NCI-H69 (cell line): ENCODE measurements at regions not wholly inside any gene's neighbourhood (a gene's known extent, or its start where the extent isn't known, plus 50 kb on each side); places are given as distances from the start of the nearest gene placed in this dataset.

Experiments
- DNase-seq: peaks from one replicate; lab custom pipeline; 2025; lab: John Stamatoyannopoulos, UW

DNA sequence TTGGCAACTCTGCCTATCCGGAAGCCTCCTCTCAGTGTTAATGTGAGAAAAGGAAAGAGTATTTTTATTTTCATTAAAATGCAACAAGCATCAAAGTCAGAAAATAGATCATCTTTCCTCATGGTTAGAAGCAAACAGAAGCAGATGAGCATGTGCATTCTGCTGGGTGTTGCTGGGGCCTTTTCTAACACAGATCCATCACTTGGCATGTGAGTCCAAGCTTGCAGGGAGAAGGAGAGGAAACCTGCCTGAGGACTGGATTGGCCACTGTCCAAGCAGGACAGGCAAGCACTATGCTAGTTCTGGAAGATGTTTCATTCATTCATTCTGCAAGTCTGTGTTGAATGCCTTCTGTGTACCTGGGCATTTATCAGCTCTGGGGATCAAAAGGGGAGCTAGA is 348.7 kb upstream of the PCSK5 start:
- no peak for DNase-seq

DNA sequence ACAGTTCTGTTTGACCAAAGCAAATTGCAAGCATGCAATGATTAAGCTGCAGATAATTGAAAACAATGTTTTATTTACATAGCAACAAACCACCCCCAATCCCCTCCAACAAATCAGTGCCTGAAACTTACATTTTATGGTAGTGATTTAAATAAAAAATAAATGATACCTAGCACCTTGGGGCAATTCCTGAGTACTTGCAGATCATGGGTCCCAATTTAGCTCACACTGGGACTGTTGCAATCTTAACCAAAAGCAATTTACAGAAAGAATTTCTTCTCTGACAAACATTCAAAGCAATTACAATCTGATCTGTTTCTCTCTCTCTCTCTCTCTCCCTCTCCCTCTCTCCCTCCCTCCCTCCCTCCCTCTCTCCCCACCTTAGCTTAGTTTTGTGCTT is 345.7 kb upstream of the PCSK5 start:
- DNase-seq, result no peak

DNA sequence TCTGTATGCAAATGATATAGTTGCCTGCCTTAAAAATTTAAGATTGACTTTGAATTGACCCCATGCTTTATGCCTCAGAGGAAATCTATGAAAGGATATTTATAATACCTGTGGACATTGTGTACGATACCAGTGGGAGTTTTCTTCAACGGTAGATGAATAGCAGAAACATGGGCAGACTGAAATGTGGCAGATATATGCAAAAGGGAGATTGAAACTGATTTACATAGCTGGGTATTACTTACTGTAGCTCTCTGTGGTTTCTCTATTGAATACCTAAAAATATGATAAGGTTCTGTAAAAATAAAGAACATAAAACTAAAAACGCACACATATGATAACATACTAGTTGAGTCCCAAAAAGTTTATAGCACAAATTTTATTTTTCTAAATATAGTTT is 345.2 kb upstream of the PCSK5 start:
- DNase-seq, result no peak

DNA sequence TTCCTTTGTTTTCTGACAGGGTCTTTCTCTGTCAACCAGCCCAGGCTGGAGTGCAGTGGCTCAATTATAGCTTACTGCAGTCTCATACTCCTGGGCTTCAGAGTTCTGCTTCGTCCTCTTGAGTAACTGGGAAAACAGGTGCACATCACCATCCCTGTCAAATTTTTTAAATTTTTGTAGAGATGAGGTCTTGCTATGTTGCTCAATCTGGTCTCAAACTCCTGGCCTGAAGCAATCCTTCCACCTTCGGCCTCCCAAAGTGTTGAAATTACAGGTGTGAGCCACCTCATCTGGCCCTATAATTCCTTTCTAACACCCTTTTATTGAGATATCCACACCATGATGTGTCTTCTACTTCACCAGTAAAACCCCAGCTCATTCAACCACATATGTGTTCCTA is 341.6 kb upstream of the PCSK5 start:
- no peak for DNase-seq

DNA sequence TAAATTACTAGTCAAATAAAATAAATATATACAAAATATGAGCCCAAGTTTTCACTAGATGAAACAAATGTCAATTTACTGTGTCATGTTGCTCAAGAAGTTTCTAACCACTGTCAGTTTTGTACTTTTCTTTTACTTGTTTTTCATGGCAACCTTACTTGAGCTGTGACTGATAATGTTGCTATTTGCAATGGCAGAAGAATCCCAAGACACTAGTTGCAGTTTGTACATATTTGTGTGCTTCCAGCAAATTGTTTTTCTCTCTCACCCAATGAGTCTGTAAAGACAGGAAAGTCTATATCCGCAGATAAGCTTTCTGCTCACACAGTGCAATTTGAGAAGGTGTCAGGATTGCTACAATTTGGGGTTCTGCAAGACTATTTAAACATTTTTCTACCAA is 338.6 kb upstream of the PCSK5 start:
- no peak for DNase-seq

DNA sequence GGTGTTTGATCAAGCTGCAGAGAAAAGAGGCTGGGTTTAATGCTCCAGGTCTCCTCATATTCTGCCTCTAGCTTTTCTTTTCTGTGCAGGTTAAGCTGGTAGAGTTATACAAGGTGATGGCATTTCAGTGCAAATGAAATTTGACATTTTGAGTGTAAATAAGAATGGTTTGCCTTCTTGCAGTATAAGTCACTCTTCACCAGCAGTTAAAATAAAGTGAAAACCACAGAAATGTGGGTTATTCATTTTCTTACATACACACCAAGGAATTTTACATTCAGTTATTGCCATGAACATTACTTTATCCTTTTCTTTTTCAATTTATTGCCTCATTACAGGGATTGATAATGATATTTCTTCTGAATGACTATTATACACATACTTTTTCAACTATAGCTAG is 337.5 kb upstream of the PCSK5 start:
- DNase-seq, result no peak

DNA sequence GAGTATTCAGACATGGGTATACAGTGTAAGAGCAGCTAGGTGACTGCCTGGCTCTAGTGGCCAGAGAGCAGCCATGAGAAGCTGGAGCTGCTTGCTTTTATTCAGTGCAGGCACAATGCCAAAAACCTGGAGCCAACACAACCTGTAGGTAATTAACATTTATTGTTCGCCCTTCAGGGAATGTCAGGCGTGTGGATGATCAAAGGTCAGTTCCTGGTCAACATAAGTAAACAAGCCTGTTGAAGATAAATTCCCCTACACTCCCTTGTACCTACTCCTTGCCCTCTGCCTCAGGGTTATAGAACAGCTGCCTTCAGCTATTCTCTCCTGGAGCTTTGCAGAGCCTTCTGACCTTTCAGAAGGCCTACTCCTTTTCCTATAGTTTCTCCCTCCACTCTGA is 323.7 kb upstream of the PCSK5 start:
- DNase-seq, result peak; percentile 11

DNA sequence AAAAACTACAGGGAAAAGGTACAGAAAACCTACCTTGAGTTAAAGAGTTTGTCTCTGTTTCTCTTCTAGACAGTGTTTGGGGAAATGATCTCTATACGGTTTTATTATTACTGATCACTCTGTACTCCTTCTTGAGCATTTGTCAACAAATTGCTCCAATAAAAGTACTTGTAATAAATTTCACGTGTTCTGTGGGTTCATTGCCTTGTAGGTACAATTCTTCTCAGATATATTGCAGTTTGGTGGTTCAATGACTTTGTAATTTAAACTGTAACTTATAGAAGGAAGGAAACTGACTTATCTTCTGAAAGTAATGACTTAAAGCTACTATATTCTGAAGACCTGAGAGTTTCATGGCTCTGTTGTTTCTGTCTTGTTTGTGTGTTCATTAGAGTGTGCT is 319.9 kb upstream of the PCSK5 start:
- no peak for DNase-seq

DNA sequence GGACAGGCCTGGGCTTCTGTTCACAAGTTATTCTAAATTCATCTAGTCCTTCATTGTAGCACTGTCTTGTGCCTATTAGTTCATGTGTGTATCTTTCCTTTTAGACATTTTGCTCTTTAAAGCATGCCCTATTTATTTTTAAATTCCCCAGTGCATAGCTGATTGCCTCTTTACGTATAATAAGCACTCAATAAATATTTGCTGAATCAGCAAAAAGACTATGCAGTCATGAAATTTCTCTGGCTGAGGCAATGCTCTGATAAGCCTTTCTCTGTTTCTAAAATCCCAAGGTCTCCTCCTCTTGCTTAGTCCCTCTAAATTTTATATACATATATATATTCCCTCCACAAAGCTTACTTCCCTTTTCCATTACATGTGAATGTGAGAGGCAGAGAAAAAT is 315.9 kb upstream of the PCSK5 start:
- DNase-seq, result no peak

DNA sequence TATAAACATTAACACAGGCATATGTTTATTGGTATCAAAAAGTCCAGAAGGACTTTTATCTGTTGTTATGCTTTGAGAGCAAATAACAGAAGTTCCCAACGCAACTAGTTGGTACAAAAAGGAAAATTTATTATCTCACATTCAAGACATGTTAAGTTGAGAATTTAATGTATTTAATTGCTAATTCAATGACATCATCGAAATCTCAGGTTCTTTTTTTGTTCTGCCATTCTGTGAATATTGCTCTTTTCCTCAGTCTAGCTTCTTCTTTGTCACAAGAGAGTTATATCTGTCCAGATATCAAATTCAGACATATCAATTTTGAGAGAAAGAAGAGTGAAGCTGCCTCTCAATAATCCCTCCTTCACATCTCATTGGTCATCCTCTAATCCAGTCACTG is 307.6 kb upstream of the PCSK5 start:
- no peak for DNase-seq

DNA sequence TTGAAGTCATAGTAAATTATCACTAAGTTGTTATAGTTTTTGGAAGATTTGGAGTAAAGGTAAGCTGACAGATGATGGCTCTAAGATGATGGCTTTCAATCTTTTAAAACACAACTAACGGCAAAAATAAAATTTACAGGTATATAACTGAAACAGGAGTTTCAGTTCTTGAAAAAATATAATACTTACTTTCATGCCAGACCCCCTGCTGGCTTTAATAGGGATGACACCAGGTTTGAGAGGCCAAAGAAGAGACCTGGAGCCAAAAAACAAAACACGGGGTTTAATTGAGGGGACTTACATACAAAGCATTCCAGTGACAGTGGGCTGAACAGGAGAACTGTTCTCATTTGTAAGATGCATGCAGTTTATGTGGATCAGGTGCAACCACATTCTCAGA is 301.7 kb upstream of the PCSK5 start:
- DNase-seq, result no peak

DNA sequence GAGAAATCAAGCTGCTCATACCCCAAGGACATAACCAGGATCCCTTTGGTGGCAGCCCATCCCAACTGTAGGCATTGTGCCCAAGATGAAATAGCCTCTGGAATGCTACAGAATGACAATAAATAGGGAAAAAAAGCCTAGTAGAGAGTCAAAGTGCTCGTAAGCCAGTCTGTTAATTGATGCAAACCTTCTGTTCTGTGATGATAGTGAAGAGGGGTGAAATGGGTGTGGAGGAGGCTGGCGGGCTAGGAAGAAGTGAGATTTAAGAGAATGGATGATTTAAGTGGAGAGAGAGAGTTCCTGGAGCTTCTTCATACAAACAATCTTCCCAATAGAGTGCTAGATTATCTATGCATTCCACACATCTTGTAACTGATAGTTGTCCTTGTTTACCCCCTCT is 301.0 kb upstream of the PCSK5 start:
- DNase-seq, result no peak

DNA sequence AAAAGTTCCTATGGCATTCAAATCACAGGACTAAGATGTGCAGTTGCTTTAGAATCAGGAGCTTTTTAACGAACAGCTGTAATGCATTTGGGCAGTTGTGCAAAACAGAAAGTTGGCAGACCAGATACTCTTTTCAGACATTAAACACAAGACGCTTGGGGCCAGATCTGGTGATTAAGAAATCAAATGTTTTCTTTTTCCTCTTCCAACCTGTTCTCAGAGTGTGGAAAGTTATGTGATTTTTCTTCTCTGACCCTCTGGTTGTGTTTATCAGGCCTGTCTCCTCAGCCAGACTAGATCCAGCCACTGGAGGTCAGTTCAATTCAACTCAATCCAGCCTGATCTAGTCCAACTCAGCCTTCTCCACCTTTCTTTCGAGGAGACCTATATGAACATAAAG is 298.5 kb upstream of the PCSK5 start:
- DNase-seq, result no peak

DNA sequence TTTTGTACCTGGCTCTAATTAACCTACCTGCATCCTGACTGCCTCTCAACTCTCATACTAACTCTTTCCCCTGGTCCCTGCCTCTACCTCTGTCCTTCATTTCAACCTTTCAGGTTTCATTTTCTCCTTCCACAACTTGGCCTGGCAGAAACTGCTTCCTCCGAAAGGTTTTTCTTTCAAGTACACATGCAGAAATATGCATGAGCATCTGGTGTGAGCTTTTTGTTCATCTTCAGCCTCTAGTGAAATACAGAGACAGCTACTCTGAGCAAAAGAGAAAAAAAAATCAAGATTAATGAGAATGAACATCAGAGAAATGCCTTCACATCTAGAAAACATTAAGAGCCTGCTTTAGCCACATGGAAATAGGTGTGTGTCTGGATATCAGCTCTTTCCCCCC is 297.9 kb upstream of the PCSK5 start:
- no peak for DNase-seq

DNA sequence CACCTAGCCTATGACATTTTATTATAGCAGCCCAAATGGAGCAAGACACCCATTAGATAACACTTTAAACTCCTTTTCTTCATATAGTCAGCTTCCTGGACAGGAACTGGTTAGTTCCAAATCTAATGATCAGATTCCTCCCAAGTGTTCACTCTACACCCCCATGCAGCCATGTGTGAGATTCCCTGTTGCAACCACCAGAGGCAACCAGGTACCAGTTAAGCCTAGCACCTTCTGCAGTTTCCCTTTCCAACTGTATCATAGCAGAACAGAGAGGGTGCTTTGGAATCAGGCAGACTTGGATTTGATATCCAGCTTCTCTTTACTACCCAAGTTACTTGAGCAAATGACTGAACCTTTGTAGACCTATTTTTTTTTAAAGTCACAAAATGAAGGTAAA is 296.6 kb upstream of the PCSK5 start:
- no peak for DNase-seq

DNA sequence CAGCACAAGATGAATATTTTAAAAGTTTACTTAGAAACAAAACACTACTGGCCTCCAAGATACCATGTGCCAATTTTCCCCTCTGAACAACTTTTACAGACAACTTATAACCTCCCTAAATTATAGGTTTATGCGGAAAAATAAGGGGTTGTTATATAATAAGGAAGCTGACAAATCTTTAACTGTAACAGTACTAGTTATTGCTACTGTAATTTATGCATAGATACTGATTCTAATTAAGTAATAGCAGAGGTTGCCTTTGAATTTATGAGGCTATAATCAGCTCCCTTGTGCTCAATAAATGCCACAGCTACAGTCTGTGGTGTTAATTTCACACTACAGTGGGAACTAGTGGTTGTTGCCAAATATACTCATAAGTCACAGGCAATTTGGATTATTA is 291.3 kb upstream of the PCSK5 start:
- DNase-seq, result peak; percentile 25

DNA sequence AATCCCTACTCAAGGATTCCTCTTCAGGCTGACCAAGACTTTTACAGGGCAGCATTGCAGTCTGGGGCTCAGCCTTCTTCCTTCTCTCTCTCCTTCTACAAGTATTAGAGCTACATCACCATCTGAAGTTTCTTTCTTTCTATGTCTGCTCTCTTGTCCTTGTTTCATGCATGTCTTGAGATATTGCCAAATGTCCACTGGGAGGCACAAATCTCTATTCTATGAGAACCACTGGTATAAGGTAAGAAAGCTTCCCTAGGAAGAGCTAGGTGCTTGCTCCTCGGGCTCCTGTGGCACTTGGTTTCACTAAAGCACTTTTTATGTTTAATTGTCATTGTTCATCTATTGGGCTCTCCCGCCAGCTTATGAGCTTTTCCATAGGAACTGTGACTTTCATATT is 289.2 kb upstream of the PCSK5 start:
- DNase-seq, result peak; percentile 12

DNA sequence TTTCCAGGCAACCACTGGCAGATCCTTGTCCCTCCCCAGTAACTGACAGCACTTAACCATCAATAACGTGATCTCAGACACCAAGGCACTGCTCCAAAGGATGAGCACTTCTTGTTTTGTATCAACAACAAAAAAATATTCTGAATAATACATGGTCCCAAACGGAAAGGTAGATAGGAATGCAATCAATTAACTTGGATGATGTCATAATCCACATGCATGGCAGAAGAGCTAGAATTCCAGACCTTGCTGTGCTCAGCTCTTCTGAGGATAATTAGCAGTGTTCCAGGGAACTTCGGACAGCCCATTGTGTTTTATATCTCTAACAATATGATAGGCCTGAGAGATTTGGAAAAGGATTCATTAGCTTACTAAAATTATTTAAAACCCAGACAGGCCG is 288.4 kb upstream of the PCSK5 start:
- DNase-seq, result no peak

DNA sequence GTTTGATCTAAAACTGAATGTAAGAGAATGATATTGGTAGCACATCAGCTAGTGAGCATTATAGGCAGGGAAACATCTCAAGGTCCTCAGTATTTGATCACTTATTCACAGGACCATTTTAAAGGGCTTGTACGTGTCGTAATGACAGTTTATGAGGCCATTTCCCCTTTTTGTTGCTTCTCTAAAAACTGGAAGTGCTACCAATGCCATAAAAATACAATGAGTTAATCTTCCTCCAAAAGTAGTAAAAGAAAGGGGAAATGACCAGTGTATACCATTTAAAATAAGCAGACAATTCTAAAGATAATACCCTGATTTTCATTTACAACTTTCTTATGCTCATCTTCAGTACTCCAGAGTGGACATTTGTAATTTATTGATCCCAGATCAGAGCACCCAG is 285.8 kb upstream of the PCSK5 start:
- no peak for DNase-seq

DNA sequence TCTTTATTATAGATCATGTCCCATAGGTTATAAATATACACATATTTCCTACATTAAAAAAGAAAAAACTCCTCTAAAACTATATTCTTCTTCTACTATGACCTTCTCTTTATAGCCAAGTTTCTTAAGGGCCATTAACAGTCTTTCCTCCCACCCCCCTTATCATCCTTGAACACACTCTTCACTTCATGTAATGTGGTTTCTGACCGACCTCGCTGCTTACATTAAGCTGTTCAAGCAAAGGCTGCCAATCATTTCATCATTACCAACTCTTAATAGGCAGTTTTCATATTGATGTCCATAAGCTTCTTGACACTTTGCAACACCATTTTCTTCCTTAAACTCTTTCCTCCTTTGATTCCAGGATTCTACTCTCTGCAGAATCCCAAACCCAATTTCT is 283.0 kb upstream of the PCSK5 start:
- DNase-seq, result no peak

DNA sequence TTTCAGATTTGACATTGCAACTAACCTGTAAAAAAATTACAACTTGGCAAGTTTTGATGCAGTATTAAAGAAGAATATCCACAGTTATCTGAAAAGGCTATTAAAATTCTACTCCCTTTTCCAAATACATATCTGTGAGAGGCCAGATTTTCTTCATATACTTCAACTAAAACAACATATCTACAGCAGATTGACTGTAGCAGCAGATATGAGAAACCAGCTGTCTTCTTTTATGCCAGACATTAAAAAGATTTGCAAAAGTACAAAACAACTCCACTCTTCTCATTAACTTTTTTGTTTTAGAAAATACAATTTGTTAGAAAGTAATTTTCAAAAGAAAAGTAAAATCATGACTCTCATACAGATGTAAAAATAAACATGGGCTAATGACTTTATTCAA is 281.1 kb upstream of the PCSK5 start:
- no peak for DNase-seq

DNA sequence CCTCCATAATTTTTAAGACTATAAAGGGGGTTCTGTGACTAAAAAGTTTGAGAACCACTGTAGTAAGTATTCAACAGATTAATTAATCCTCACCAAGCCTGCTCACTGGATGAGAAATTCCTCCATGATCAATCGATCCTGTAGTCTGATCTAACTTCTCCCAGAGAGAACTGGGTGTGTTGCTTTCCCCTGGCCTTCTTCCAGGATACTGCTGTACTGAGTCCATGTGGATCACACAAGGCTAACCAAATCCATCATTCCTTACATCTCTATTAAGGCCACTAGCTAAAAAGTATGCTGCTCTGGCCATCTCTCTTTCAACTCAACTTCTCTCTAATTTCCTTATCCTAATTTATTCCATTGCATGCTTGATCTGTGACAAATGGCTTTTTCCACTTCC is 280.2 kb upstream of the PCSK5 start:
- DNase-seq, result no peak

DNA sequence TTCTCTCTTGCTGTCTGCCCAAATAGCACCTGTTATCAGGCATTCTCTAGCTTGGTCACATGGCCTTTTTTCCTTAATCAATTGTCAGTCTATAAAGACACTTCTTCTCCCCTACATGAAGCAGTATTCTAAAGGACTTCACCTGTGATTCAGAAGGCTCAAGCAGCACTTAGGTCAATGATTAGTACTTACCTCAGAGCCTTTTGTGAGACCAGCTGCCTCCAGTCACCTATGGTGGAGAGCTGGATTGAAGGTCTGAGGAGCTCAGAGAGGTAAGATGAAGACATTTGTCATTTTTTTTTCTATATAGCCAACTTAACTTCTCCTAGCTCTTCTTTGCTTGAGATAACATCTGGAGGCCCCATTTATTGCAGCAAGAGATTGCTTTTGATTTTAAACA is 278.3 kb upstream of the PCSK5 start:
- no peak for DNase-seq

DNA sequence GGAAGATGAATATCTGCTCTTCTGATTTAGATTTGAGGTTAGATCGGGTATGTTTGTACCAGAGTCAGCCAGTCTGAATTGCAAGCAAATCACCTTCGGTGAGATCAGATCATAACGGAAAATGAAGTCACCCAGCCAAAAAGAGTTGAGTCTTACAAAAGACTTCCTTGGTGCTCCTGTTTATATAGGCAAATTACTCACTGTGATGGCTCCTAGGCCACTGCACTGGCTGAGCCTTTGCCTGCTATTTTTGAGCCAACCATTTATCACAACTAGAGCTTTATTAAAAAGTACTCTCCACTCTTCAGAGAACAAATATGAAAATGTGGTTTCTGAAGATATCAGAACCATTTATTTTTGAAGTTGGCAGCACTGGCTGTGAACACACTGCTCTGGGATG is 277.7 kb upstream of the PCSK5 start:
- DNase-seq, result peak; percentile 5

DNA sequence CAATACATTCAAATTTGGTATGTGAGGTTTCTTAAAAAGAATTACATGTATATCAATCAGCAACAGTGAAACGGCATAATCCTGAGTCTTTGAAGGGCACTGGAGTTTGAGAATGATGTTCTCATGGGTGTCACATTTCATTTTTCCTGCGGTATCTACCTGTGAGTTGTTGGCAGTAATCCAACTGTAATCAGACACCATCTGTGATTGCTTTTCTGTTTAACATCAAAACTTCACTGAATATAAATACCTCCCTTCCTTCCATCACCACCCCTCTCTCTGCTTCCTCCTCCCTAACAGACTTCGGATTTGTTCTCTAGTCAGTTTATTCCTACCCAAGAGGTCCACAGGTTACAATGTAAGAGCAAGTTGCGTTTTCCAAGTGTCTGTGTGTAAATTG is 275.2 kb upstream of the PCSK5 start:
- peak; percentile 70 for DNase-seq

DNA sequence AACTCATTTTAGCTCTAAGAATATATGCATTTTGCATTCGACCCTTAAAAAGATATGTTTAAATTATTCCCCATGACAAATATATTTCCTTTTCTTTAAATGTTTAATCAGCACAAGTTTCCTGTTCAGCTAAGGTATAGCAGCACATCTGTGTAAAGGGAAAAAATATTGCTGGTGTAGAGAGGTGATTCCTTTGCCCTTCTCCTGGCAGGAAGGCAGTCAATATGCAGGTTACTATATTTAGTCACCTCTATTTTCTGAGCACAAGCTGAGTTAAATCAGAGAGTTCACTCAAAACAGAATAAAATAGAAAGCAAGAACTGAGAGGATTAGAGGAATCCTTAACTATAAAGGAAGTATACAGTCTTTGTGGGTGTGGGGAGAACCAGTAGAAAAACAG is 274.4 kb upstream of the PCSK5 start:
- DNase-seq, result no peak
